ENCODE measurements at regions not wholly inside any gene's neighbourhood (a gene's known extent, or its start where the extent isn't known, plus 50 kb on each side); places are given as distances from the start of the nearest gene placed in this dataset.

GRCh38 chr7:13448243-13448642, 541.2 kb downstream of the ETV1 start:
- H3K4me1 Mint-ChIP-seq = no peaks in the 10 kb centered on the region
- no peak overlapping the region for H3K4me3 Mint-ChIP-seq
- no peaks in the 10 kb centered on the region for H3K27me3 Mint-ChIP-seq (ENCODE audit: low read depth)
- no peak overlapping the region for H3K27ac Mint-ChIP-seq
- H3K9me3 Mint-ChIP-seq = no peaks in the 10 kb centered on the region
- TF ChIP-seq, protein P1, sequence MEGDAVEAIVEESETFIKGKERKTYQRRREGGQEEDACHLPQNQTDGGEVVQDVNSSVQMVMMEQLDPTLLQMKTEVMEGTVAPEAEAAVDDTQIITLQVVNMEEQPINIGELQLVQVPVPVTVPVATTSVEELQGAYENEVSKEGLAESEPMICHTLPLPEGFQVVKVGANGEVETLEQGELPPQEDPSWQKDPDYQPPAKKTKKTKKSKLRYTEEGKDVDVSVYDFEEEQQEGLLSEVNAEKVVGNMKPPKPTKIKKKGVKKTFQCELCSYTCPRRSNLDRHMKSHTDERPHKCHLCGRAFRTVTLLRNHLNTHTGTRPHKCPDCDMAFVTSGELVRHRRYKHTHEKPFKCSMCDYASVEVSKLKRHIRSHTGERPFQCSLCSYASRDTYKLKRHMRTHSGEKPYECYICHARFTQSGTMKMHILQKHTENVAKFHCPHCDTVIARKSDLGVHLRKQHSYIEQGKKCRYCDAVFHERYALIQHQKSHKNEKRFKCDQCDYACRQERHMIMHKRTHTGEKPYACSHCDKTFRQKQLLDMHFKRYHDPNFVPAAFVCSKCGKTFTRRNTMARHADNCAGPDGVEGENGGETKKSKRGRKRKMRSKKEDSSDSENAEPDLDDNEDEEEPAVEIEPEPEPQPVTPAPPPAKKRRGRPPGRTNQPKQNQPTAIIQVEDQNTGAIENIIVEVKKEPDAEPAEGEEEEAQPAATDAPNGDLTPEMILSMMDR (IDR thresholded peaks at IDR 0.05; ENCODE audit: unreplicated experiment in 3 of 3) = no peak
- H3K36me3 Mint-ChIP-seq (ENCODE audit: low read depth) = no peaks in the 10 kb centered on the region

DNA sequence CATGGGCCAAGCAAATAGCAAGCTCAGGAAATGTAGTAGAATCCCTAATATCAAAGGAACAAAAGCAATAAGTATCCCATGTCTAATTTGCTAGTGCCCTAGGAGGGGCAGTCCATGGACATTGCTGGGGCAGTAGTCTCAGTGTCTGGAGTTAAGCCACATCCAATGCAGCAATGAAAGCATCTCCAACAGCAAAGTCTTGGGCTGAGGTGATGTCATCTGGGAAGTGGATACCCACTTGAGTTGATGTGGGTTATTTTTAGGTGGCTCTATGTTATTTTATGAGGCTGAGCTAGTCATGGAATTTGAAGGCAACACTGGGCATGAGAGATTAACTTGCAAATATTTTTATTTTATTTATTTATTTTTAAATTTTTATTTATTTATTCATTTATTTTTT, 540.0 kb downstream of the ETV1 start:
- H3K4me1 Mint-ChIP-seq = no peaks in the 10 kb centered on the region
- TF ChIP-seq, protein P1 (IDR thresholded peaks at IDR 0.05; ENCODE audit: unreplicated experiment in 3 of 3) = no peak
- H3K4me3 Mint-ChIP-seq = no peak overlapping the region
- no peaks in the 10 kb centered on the region for H3K36me3 Mint-ChIP-seq (ENCODE audit: low read depth)
- no peaks in the 10 kb centered on the region for H3K9me3 Mint-ChIP-seq
- no peaks in the 10 kb centered on the region for H3K27me3 Mint-ChIP-seq (ENCODE audit: low read depth)
- no peak overlapping the region for H3K27ac Mint-ChIP-seq

DNA sequence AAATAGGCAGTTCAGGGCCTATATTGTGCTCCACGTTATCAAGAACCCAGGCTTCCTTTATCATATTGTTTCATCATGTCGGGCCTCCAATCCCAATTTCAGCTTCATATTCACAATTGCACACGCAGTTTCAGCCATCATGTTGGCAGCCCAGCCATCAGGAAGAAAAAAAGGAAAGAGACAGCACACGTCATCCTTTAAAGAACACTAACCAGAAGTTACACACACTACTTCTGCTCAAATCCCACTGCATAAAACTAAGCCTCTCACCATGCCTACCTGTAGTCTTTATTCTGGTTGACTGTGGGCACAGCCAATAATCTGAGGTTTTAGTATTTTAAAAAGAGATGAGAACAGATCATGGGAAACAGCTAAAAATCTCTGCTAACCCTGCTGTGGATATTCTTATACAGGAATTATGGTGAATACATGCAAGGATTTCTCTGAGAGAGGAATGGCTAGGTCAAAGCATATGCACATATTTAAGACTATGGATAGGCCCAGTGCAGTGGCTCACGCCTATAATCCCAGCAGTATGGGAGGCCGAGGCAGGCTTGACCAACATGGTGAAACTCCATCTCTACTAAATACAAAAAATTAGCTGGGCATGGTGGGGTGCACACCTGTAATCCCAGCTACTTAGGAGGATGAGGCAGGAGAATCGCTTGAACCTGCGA, 534.4 kb downstream of the ETV1 start:
- Mint-ChIP-seq H3K36me3 (ENCODE audit: low read depth) (no peaks in the 10 kb centered on the region), H3K9me3 (no peaks in the 10 kb centered on the region), H3K27ac (no peak overlapping the region), H3K4me3 (no peak overlapping the region), H3K4me1 (no peaks in the 10 kb centered on the region), H3K27me3 (ENCODE audit: low read depth) (no peaks in the 10 kb centered on the region)
- TF ChIP-seq, protein P1 (IDR thresholded peaks at IDR 0.05; ENCODE audit: unreplicated experiment in 3 of 3) = no peak

DNA sequence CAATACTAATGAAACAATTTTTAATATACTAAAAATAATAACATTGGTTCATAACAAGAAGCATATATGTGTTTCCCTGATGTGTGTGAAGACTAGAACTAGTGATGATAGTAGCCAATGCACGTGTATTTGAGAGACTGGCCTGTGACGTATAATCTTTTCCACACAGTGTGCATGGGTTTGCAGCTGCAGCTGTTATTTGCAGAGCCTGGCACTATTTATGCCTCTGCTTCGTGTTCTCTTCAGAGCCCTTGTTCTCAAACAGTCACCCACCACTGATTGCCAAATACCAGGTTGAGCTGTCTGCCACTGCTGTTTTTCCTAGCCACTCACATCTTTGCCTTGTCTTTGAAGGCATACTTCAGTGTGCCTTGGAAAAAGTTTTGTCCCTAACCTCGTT, 531.7 kb downstream of the ETV1 start:
- TF ChIP-seq, protein P1 (IDR thresholded peaks at IDR 0.05; ENCODE audit: unreplicated experiment in 3 of 3) = no peak
- no peak overlapping the region for H3K27ac Mint-ChIP-seq
- no peaks in the 10 kb centered on the region for H3K9me3 Mint-ChIP-seq
- H3K4me1 Mint-ChIP-seq = no peaks in the 10 kb centered on the region
- no peaks in the 10 kb centered on the region for H3K36me3 Mint-ChIP-seq (ENCODE audit: low read depth)
- H3K27me3 Mint-ChIP-seq (ENCODE audit: low read depth) = no peaks in the 10 kb centered on the region
- no peak overlapping the region for H3K4me3 Mint-ChIP-seq

- Mint-ChIP-seq H3K4me1 (peaks cover 13% of the 10 kb centered on the region), H3K4me3 (peak overlapping the region in 1 of 3 experiments; percentile 10), H3K27ac (peak overlapping the region in 2 of 3 experiments; percentile 24 to 30), H3K36me3 (ENCODE audit: low read depth) (no peaks in the 10 kb centered on the region), H3K9me3 (no peaks in the 10 kb centered on the region), H3K27me3 (ENCODE audit: low read depth) (no peaks in the 10 kb centered on the region)
- TF ChIP-seq, protein P1 (IDR thresholded peaks at IDR 0.05; ENCODE audit: unreplicated experiment in 3 of 3) = no peak
Measured at GRCh38 chr7:13466874-13467547, 522.5 kb downstream of the ETV1 start.
